22Rv1 (cell line): ENCODE measurements at regions not wholly inside any gene's neighbourhood (a gene's known extent, or its start where the extent isn't known, plus 50 kb on each side); places are given as distances from the start of the nearest gene placed in this dataset.

Experiments used
- ZFX ChIP-seq: fragments of 450-650 bp; IDR thresholded peaks from 2 replicates; pipeline ENCODE4 v1.6.1; 2017; ENCODE audit warnings: antibody characterized with exemption, borderline replicate concordance
- TF ChIP-seq, protein P1 (sequence below): fragments of 450-650 bp; IDR thresholded peaks from 2 replicates; pipeline ENCODE4 v1.5.1; 2017; ENCODE audit warnings: mild to moderate bottlenecking

DNA sequence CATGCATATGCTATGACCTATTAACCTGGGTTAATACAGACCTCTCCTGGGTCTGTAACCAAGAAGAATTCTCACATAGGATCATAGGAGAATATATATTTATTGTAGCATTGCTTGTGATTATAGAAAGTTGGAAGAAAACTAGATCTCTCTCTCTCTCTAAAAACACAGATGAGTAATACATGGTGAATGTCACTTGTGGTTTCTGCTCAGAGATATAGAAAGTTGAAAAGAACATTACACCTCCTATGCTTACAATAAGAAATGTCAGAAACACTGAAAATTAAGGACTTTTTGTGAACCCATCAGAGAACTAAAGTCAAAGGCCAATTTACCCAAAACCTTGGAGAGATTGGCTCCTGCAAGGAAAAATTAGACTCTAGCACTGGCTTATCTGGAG lies 1389.5 kb downstream of the FAM133A start:
- TF ChIP-seq, protein P1, sequence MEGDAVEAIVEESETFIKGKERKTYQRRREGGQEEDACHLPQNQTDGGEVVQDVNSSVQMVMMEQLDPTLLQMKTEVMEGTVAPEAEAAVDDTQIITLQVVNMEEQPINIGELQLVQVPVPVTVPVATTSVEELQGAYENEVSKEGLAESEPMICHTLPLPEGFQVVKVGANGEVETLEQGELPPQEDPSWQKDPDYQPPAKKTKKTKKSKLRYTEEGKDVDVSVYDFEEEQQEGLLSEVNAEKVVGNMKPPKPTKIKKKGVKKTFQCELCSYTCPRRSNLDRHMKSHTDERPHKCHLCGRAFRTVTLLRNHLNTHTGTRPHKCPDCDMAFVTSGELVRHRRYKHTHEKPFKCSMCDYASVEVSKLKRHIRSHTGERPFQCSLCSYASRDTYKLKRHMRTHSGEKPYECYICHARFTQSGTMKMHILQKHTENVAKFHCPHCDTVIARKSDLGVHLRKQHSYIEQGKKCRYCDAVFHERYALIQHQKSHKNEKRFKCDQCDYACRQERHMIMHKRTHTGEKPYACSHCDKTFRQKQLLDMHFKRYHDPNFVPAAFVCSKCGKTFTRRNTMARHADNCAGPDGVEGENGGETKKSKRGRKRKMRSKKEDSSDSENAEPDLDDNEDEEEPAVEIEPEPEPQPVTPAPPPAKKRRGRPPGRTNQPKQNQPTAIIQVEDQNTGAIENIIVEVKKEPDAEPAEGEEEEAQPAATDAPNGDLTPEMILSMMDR = no peak
- TF ChIP-seq ZFX = no peak
